ENCODE measurements at regions not wholly inside any gene's neighbourhood (a gene's known extent, or its start where the extent isn't known, plus 50 kb on each side); places are given as distances from the start of the nearest gene placed in this dataset.

DNA sequence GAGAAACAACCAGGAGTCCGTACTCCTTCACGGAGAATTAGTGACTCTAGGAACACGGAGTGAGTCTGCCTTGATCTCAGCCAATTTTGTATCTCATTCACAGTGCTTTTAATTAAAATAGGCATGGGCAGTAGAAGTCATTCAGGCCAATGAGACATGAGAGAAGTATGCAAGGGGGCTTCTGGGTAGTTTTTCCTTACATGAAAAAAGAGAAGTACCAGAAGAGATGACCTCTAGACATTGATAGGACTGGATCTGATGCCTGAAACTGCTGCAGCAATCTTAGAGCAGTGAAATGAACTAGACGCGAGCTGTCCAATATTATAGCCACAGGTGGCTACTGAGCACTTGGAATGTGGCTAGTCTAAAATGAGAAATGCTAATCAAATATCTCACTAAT is 187.7 kb upstream of the TLE4 start:
- Mint-ChIP-seq H3K9me3 (peaks cover 4% of the 10 kb centered on the region in 2 donors), H3K36me3 (no peaks in the 10 kb centered on the region), H3K27ac (no peak overlapping the region)
- DNase-seq (ENCODE audit: low spot score in 2 of 2) (no peak), ATAC-seq (no peak)

DNA sequence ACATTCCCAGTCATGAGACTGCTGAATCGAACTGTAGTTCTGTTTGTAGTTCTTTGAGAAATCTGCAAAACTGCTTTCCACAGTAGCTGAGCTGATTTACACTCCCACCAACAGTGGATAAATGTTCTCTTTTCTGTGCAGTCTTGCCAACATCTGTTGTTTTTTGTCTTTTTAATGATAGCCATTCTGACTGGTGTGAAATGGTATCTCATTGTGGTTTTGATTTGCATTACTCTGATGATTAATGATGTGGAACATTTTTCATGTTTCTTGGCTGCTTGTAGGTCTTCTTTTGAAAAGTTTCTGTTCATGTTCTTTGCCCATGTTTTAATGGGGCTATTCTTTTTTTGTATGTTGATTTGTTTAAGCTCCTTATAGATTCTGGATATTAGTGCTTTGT is 187.3 kb upstream of the TLE4 start:
- no peak for ATAC-seq
- Mint-ChIP-seq H3K9me3 (peaks cover under 1 to 4% of the 10 kb centered on the region in 2 donors), H3K36me3 (no peaks in the 10 kb centered on the region), H3K27ac (no peak overlapping the region)
- no peak for DNase-seq (ENCODE audit: low spot score in 2 of 2)

DNA sequence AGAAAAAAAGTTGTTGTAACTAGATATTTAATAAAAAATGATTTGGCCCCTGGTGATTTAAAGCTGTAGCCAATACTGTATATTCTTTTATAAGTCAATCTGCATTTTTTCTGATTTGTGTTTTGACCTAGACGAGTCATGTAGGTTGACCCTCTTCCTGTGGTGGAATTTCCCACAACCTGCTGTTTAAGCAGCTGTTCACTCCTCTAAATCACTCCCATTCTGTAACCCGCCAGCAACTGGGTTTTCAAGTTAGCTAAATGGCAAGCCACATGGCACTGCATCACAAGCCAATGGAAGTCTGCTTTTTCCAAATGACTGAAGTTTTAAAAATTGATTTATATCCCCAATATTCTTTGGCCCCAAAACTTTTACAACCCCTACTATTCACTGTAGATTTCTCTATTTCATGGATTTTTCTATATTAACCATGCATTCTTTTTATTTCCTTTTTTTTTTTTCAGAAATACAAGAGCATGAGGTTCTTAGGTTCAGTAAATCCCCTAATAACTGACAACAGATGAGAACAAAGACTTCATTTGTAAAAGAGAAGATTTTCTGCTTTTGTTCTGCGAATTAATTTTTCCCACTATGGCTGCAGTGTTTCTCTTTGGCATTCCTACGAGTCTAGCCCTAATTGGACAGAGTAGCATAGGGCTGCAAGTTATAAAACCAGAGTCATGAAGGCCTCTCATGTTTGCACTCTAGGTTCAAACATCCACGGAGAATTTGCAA is 184.5 kb upstream of the TLE4 start:
- no peak for ATAC-seq
- no peaks in the 10 kb centered on the region for H3K9me3 Mint-ChIP-seq
- H3K36me3 Mint-ChIP-seq = no peaks in the 10 kb centered on the region
- no peak for DNase-seq (ENCODE audit: low spot score in 2 of 2)
- no peak overlapping the region for H3K27ac Mint-ChIP-seq

DNA sequence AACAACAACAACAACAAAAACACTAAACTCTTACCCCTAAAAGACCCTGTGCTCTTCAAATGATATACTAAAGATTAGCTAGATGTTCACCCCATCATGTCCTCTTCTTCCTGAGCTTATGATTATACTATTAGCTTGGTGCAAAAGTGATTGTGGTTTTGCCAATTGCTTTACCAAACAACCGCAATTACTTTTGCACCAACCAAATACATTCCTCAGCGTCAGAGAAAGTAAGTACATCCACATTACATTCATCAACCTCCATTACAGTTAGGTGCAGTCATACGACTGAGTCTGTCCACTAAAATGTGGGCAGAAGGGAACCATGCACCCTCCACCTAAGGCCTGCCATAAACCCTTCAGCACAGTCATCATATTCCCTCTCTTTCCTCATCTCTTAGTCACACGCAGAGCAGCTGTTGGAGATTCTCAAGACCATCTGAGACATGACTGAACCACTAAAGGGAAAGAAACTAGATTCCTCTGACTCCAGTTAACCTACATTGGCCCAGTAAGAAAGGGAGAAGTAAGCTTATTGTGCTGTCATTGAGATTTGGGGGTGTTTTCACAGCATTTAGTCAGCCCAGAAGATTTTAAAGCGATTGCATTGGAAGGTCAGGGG is 181.6 kb upstream of the TLE4 start:
- Mint-ChIP-seq H3K9me3 (no peaks in the 10 kb centered on the region), H3K36me3 (no peaks in the 10 kb centered on the region), H3K27ac (no peak overlapping the region)
- DNase-seq (ENCODE audit: low spot score in 2 of 2) (no peak), ATAC-seq (no peak)

DNA sequence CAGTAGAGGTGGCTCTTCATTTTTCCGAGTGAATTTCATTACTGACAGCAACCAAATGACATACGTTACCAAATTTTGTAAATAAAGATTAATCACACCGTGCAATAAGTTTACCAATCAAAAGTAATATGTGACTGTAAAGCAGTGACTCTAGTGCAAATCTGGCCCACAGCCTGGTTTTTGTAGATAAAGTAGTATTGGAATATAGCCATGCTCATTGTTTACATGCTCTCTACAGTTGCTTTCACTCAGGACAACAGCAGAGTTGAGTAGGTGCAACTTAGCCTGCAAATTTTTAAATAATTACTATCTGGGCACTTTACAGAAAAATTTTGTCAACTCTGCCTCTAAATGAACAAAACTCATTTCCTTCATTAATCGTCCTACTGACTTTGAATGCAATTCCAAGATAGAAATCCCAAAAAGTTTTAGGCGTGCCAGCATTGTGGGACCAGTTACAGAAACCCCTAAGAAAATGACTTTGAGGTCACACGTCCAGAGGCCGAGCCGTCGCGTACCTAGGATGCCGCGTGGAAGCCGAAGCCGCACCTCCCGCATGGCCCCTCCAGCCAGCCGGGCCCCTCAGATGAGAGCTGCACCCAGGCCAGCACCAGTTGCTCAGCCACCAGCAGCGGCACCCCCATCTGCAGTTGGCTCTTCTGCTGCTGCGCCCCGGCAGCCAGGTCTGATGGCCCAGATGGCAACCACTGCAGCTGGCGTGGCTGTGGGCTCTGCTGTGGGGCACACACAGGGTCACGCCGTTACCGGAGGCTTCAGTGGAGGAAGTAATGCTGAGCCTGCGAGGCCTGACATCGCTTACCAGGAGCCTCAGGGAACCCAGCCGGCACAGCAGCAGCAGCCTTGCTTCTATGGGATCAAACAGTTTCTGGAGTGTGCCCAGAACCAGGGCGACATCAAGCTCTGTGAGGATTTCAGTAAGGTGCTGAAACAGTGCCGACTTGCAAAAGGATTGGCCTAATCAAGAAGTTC is 180.7 kb upstream of the TLE4 start:
- H3K27ac Mint-ChIP-seq = no peak overlapping the region
- DNase-seq (ENCODE audit: low spot score in 2 of 2) (no peak), ATAC-seq (no peak)
- H3K9me3 Mint-ChIP-seq = no peaks in the 10 kb centered on the region
- no peaks in the 10 kb centered on the region for H3K36me3 Mint-ChIP-seq

DNA sequence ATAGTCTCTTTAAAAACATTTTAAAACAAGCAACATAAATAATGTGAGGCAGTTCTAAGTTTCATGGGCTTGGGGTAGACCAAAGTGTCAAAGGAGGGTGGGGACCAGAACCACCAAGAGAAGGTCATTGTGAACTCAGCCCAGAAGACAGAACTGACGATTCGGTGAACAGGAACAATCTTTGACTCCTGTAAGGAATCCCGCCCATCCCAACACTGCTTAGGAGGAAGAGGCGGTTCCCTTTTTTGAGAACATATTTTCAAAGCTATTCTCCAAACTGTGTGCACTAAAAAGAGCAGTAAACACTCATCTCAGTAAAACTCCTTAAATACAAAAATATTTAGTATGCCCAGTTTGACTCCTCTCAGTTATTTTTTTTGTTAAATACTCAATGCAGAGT is 176.5 kb upstream of the TLE4 start:
- Mint-ChIP-seq H3K36me3 (no peaks in the 10 kb centered on the region), H3K27ac (no peak overlapping the region), H3K9me3 (no peaks in the 10 kb centered on the region)
- DNase-seq (ENCODE audit: low spot score in 2 of 2) (no peak), ATAC-seq (no peak)

DNA sequence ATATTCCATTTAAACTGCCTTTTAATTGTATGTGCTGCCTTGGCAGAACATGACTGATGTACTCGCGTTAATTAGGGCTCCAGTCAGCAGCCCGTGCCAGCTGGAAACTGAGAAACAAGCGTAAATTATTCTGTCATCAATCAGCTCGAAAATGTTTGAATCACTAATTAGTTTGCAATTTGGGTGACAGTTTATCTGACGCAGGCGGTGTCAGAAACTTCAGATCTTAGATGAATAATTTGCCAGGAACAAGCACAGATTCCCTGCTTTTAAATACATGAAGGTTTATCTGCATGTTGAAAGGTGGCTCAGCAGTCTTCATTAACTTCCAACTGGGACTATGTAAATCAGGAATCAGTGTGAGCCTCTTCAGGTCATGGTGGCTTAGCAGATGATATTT is 176.0 kb upstream of the TLE4 start:
- DNase-seq (ENCODE audit: low spot score in 2 of 2) = no peak
- no peak for ATAC-seq

DNA sequence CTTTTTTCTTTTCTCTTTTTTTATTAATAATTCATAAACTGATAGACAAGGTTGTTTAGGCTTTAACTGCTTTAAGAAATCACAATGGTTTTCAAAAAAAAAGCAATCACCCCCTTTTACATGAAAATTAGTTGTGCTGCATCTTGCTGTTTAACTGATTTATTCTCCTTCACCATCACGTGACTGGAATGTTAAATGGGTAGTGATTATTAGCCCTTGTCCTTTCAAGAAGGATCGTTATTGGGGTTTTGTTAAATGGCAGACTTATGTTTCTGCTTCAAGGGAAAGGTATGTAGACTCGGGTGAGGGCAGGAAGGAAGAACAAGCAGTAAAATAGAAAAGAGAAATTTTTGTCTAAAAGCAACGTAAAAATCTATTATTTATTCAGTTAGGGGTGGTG is 175.6 kb upstream of the TLE4 start:
- Mint-ChIP-seq H3K9me3 (no peaks in the 10 kb centered on the region), H3K36me3 (no peaks in the 10 kb centered on the region), H3K27ac (no peak overlapping the region)
- DNase-seq (ENCODE audit: low spot score in 2 of 2) (no peak), ATAC-seq (no peak)

More for the DNA sequence above, 176.0 kb upstream of the TLE4 start:
- no peaks in the 10 kb centered on the region for H3K9me3 Mint-ChIP-seq
- H3K27ac Mint-ChIP-seq = no peak overlapping the region
- H3K36me3 Mint-ChIP-seq = no peaks in the 10 kb centered on the region

DNA sequence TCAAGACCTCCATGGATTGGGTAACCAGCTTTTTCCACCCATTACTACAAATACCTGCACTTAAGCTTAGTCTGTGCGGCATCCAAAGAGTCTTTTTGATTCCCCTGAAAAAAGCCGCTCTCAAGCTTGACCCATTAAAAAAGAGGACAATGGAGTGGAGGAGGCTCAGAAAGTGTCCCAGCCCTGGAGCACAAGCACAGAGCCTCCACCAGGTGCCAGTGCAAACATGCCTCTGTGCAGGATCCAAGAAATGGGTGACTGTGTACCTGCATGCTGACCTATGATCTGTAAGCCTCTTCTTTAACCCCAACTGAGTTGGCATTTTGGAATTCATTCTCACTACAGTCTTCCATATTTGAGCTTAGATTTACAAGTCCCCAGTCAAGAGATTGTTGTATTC is 168.3 kb upstream of the TLE4 start:
- no peak overlapping the region for H3K27ac Mint-ChIP-seq
- H3K36me3 Mint-ChIP-seq = no peaks in the 10 kb centered on the region
- ATAC-seq (no peak), DNase-seq (ENCODE audit: low spot score in 2 of 2) (no peak)
- H3K9me3 Mint-ChIP-seq = no peaks in the 10 kb centered on the region

DNA sequence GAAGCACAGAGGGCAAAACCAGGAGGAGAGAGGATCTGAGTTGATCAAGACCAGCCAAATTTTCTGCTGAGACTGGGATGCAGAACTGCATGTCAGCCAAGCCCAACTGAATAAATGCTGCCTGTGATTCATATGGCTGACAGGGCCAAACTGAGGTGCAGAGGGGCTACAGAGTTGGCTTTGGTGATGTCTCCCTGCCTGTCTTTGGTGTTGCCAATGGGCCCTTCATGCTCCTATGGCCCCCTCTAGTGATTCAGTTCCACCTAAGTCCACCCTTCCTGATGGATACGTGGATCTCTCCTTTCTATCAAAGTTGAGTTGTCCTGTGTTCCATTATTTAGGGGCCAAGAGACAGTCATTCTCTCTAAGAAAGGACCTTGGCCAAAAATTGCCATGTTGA is 163.6 kb upstream of the TLE4 start:
- ATAC-seq (no peak), DNase-seq (ENCODE audit: low spot score in 2 of 2) (no peak)
- Mint-ChIP-seq H3K36me3 (no peaks in the 10 kb centered on the region), H3K27ac (no peak overlapping the region), H3K9me3 (no peaks in the 10 kb centered on the region)

DNA sequence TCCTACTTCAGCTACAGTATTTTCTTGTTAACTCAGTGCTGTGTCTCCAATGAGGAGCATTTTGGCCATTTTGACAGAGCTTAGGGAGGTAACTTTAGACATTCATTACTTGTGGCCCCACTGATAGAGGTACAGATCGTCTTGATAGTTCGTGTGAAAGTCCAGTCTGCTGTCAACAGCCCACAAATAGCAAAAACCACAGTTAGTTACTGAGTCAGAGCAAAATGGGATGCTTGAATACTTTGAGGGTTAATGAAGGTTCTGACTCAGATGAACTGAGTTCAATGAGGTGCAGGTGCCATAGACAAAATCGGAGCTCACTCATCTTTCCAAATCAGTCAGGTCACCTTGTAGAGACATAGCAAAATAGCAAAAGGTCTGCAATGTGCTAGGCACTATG is 163.1 kb upstream of the TLE4 start:
- Mint-ChIP-seq H3K27ac (no peak overlapping the region), H3K9me3 (no peaks in the 10 kb centered on the region), H3K36me3 (no peaks in the 10 kb centered on the region)
- DNase-seq (ENCODE audit: low spot score in 2 of 2) (no peak), ATAC-seq (no peak)

DNA sequence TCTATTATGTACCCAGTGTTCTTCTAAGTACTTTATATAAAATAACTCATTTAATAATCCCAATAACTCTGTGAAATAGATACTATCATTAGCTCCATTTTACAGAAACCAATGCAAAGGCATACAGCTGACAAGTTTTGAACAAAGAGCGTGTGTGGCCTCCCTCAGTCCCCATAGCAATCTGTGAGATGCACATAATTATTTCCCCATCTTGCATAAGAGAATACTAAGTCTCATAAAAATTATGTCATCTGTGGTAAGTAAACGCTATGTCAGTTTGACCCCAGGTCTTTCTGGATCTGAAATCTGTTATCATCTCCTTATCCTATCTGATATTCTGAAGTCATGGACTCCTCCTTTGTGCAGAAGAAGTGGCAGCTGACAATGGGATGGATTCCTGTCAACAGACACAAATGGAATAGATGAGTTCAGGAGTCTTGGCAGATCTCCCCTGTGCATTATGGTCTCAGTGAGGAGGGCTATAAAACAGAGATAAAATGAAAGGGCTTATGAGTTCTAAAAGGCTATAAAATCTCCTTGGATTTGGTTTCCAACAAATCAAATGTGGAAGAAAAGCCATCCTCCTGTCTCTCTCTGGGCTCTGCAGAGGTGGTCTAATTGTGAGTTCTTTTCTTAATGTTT is 162.5 kb upstream of the TLE4 start:
- no peaks in the 10 kb centered on the region for H3K36me3 Mint-ChIP-seq
- DNase-seq (ENCODE audit: low spot score in 2 of 2) = no peak
- ATAC-seq = no peak
- no peaks in the 10 kb centered on the region for H3K9me3 Mint-ChIP-seq
- H3K27ac Mint-ChIP-seq = no peak overlapping the region

DNA sequence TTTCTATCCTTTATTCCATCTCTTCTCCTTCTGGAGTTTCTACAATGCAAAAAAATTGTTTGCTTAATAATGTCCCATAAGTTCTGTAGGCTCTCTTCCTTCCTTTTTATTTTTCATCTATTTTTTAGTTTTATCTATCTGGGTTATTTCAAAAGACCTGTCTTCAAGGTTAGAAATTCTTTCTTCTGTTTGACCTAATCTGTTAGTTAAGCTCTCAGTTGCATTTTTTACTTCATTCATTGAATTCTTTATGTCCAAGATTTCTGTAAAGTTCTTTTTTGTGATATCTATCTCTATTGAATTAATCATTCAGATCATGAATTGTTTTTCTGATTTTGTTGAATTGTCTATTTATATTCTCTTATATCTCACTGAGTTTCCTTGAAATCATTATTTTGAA is 145.9 kb upstream of the TLE4 start:
- no peak for DNase-seq (ENCODE audit: low spot score in 2 of 2)
- Mint-ChIP-seq H3K27ac (no peak overlapping the region), H3K36me3 (peaks cover 7 to 19% of the 10 kb centered on the region in 2 donors), H3K9me3 (peaks cover 7 to 26% of the 10 kb centered on the region in 2 donors)
- no peak for ATAC-seq

DNA sequence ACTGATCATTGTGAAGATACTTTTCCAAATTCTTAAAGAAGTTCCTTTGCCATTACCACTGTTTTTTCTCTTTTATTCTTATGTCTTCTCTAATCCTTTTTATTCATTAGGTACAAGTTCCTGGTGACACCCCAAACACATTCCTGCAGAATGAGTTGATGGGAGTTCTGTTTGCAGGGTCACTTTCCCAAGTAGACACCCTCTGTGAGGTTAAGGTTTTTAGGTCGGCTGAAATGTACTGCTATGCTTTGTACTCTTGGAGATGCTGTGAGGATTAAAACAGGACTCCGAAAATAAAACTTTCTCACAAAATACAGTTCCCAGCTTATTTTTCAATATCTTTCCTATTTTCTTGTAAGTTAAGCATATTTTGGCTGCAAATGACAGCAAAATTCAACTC is 143.3 kb upstream of the TLE4 start:
- H3K36me3 Mint-ChIP-seq = peaks cover 7 to 15% of the 10 kb centered on the region in 2 donors
- H3K9me3 Mint-ChIP-seq = peaks cover 7 to 18% of the 10 kb centered on the region in 2 donors
- no peak overlapping the region for H3K27ac Mint-ChIP-seq
- ATAC-seq (no peak), DNase-seq (ENCODE audit: low spot score in 2 of 2) (no peak)

DNA sequence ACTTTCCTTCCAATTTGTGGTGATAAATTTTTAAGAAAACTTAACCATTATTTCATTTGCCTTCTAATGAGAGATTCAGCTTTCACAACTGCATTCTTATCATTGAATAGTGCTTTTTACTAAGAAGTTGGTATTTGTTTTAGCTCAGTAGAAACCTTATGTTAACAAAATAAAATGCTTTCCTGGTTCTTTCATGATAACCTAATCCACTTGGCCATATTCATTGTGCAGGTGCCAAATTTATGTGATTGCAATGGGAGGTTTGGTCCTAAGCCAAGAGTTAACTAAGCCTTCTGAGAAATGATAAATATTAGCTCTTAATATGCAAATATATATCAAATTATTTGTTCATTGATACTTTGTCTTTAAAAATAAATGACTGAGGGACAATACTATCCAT is 141.1 kb upstream of the TLE4 start:
- ATAC-seq = no peak

DNA sequence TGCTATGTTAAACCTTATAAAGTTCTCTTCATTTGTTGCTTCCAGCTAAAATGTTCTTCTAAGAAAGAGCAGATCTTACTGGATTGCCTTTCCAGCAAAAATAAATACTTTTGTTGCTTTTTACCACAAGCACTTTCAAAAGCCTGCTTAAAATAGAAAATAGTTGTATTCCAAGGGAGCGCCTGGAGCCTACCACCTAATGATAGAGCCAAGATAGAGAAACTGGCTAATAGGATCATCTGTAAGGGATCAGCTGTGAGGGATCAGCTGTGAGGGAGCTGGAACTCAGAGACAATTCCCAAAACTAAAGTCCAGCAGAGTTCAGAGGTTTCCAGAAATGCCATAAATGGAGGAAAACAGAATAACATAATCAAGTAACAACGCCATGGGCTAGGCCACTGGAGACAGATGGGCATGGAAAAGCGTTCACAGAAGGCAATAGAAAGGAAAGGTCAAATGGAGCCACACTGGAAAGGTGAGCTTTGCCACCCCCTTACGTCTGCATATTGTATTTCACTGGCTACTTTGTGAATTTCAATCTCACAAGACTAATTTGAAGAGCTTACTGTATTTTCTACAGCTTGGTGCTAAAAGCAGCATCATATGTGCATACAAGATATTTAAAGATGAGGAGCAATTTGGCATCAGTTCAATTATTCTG is 140.6 kb upstream of the TLE4 start:
- Mint-ChIP-seq H3K9me3 (peaks cover 3 to 4% of the 10 kb centered on the region in 2 donors), H3K36me3 (peaks cover 3 to 4% of the 10 kb centered on the region in 2 donors)

More for the DNA sequence above, 141.1 kb upstream of the TLE4 start:
- H3K36me3 Mint-ChIP-seq = peaks cover 7 to 9% of the 10 kb centered on the region in 2 donors
- H3K9me3 Mint-ChIP-seq = peaks cover 7 to 9% of the 10 kb centered on the region in 2 donors
- H3K27ac Mint-ChIP-seq = no peak overlapping the region
- DNase-seq (ENCODE audit: low spot score in 2 of 2) = no peak

More for the DNA sequence above, 140.6 kb upstream of the TLE4 start:
- H3K27ac Mint-ChIP-seq = no peak overlapping the region
- no peak for DNase-seq (ENCODE audit: low spot score in 2 of 2)
- no peak for ATAC-seq
